Frontal cortex (tissue), 4 donors: ENCODE measurements at regions not wholly inside any gene's neighbourhood (a gene's known extent, or its start where the extent isn't known, plus 50 kb on each side); places are given as distances from the start of the nearest gene placed in this dataset. TPM values are rescaled to one million over a fixed set of nuclear protein-coding genes. Genes with fewer than 3 reads are reported as not detected.
"Not testable (repeated sequence)": the region's sequence is repeated elsewhere in the genome, so short reads cannot be mapped to it uniquely, and the experiment has no call there.

ENCODE experiments used
- DNase-seq, 2 donors: peaks; one replicate each; pipeline ENCODE4 v3.0.0; 2012; ENCODE audit warnings: low spot score in 2 of 2
- FAIRE-seq: peaks from 2 replicates; lab custom pipeline; 2012; peaks lifted over from hg19 to GRCh38; lab: Jason Lieb, UNC
- small RNA-seq: library from RNA; depleted of rRNA; stranded (forward); fragments of <200 nt; gene quantifications from one replicate; pipeline ENCODE3, GENCODE V24; 2014
- donor health status: control.
- donor health status: control.
- donor health status: control.

DNA sequence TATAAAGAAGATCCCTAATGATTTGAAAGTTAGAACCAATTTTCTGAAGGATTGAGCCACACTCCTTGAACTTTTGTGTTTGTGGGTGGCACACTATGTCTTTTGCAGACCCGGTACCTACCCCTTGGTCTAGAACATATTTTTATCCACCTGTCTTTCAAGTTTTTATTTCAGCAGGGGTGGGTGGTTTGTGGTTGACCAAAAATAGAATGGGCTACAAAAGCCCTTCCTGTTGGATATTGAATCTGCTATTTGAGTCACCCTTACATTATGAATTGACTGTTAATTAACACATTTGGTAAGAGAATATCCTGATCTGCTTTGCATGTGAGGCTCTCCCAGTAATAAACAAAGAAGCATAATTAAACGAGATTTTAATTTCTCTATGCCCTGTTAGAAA lies 401.2 kb downstream of the POTEH start:
- FAIRE-seq, DNase-seq: not testable (repeated sequence)

DNA sequence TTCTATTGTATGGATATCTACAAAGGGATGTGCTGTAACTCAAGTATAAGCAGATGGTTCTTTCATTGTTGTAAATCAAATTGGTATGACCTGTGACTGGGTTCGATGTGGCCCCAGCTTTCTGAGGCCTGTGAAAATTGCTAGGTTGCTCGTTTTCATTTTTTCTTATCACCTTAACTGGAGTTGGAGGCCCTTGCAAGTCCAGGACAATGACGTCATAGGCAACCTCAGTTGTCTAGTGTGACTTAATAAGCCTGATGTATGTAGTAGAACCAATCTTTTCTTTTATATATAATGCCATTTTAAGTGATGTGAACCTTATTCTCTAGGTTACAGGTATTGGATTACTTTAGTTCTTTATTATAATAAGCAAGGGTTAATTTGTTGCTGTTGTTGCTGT lies 415.3 kb downstream of the POTEH start:
- not testable (repeated sequence) for FAIRE-seq, DNase-seq

DNA sequence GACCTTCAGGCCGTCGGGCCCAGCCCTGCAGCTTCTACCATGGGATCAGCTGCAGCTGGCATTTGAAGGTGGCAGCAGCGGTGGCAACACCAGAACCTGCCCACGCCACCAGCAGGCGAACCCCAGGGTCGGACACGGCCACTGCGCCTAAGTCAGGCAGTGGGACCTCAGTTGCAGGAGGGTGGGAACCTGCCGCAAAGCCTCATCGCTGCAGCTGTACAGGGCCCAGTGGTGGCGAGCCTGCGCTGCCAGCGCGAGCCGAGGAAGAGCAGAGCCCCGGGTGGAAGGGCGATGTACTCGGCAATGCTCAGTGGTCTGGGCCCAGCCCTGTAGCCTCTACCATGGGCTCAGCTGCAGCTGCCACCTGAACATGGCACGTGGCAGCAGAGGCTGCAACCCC lies 441.6 kb downstream of the POTEH start:
- not testable (repeated sequence) for FAIRE-seq, DNase-seq

DNA sequence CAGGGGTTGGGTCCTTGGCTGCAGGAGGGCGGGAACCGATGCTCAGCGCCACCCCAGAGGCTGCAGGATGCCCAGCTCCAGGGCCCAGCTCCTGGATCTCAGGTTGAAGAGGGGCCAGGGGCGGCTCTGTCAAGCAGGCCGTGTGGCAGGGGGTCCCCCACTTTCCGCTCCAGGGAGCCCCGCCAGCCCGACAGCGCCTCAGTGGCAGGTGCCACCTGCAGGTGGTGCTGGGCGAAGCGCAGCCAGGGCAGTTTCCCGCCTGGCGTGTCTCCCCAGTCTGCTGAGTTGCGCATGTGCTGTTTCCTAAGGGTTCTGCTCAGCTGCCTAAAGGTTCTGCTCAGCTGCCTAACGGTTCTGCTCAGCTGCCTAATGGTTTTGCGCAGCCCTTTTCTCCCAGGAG lies 442.1 kb downstream of the POTEH start:
- no peak for FAIRE-seq

GRCh38 chr22:16132598-16132997 lies 442.8 kb downstream of the POTEH start:
- DNase-seq, FAIRE-seq: not testable (repeated sequence)

More for the DNA sequence above, 442.1 kb downstream of the POTEH start:
- DNase-seq, result no peak

GRCh38 chr22:16146101-16146500 lies 446.5 kb downstream of the CCT8L2 start:
- not testable (repeated sequence) for FAIRE-seq, DNase-seq

DNA sequence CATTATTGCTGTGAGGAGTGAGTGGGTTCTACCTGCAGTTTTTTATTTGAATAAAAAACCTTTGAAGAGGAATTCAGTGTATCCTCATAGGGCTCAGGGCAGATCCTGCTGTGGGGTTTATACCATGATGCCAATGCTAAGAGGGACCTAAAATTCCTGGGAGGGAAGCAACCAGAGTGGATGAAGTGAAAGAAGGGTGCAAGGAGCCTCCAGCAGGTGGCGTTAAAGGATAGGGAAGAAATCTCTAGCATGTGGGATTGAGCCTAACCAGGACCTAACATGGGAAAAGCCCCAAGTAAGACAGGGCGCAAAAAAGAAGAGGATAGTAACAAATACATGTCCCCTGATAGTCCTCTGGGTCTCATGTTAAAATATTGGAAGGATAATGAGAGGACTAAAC lies 445.7 kb downstream of the CCT8L2 start:
- not testable (repeated sequence) for DNase-seq, FAIRE-seq

DNA sequence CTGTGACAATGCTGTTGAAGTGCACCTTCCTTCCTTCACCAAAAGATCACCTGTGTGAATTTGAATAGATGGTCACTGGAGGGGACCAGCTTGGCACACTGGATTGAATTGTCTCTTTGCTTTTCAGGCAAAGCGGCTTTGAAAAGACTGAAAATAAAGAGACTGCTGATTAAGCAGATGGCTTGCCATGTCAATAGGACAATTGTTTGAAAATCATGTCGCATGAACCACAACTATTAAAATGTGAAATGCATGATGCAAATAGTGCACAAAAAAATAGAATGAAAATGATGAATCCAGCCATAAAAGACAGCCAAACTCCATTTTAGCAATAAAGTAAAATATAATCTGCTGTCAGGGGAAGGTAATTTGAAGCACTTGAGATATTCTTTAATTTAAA lies 415.3 kb downstream of the CCT8L2 start:
- not testable (repeated sequence) for FAIRE-seq
- DNase-seq, result peak in 1 of 2 donors; percentile 0

DNA sequence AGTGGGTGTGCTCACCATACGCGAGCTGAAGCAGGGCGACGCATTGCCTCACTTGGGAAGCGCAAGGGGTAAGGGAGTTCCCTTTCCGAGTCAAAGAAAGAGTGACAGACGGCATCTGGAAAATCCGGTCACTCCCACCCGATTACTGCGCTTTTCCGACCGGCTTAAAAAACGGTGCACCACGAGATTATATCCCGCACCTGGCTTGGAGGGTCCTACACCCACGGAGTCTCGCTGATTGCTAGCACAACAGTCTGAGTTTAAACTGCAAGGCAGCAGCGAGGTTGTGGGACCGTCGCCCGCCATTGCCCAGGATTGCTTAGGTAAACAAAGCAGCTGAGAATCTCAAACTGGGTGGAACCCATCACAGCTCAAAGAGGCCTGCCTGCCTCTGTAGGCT lies 408.7 kb downstream of the CCT8L2 start:
- not testable (repeated sequence) for DNase-seq, FAIRE-seq

Small RNA genes in the stretch of these regions (small RNA-seq; reads per million reads assigned to genes)
- not detected for gene RF00026
